Sigmoid colon (tissue), 4 donors: ENCODE measurements at regions not wholly inside any gene's neighbourhood (a gene's known extent, or its start where the extent isn't known, plus 50 kb on each side); places are given as distances from the start of the nearest gene placed in this dataset.

Source experiments
- POLR2A ChIP-seq, 2 donors: fragments of 450-650 bp; IDR thresholded peaks; one replicate each; pipeline ENCODE4 v1.6.1; 2016; ENCODE audit warnings: antibody characterized with exemption in 2 of 2, mild to moderate bottlenecking in 2 of 2, moderate library complexity in 2 of 2
- POLR2AphosphoS5 ChIP-seq, 4 donors: sonication (generic); formaldehyde crosslinking; IDR thresholded peaks; one replicate each; pipeline ENCODE4 v1.6.1; 2017; ENCODE audit warnings: antibody characterized with exemption in 4 of 4
- TF ChIP-seq, protein P1 (sequence below), 4 experiments: fragments of 450-650 bp in 3 of 4; fragments of 200-600 bp in 1 of 4; IDR thresholded peaks; one replicate each; pipeline ENCODE4 v1.5.1; 2016 to 2019; ENCODE audit warnings: antibody characterized with exemption in 4 of 4, mild to moderate bottlenecking in 3 of 4, moderate library complexity in 2 of 4

DNA sequence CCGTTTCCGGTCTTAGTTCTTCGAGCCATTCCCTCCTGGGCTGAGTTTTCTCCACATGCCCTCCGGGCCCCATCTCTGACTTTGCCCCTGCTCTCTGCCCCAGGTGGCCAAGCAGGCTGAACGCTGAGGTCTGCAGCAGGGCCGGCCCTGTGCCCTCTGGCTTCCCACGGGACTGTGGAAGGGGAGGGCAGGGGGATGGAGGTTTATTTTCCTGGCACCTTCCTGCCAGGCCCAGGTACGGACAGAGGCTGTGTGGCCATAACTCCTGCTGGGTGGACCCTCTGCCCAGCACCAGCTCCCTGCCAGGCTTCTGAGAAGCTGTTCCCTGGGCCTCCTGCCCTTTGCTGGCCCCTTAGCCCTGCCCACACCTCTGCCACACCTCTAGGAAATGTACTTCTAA, 164.0 kb downstream of the TFCP2L1 start:
- no peak for TF ChIP-seq POLR2AphosphoS5 (IDR thresholded peaks at IDR 0.05)
- TF ChIP-seq, protein P1, sequence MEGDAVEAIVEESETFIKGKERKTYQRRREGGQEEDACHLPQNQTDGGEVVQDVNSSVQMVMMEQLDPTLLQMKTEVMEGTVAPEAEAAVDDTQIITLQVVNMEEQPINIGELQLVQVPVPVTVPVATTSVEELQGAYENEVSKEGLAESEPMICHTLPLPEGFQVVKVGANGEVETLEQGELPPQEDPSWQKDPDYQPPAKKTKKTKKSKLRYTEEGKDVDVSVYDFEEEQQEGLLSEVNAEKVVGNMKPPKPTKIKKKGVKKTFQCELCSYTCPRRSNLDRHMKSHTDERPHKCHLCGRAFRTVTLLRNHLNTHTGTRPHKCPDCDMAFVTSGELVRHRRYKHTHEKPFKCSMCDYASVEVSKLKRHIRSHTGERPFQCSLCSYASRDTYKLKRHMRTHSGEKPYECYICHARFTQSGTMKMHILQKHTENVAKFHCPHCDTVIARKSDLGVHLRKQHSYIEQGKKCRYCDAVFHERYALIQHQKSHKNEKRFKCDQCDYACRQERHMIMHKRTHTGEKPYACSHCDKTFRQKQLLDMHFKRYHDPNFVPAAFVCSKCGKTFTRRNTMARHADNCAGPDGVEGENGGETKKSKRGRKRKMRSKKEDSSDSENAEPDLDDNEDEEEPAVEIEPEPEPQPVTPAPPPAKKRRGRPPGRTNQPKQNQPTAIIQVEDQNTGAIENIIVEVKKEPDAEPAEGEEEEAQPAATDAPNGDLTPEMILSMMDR (IDR thresholded peaks at IDR 0.05): no peak
- TF ChIP-seq POLR2A (IDR thresholded peaks at IDR 0.05): no peak
